ENCODE measurements at regions not wholly inside any gene's neighbourhood (a gene's known extent, or its start where the extent isn't known, plus 50 kb on each side); places are given as distances from the start of the nearest gene placed in this dataset.
A peak's percentile ranks its signal among the peaks of the same experiment; 100 is the strongest.

- H3K27me3 ChIP-seq (ENCODE audit: control insufficient read depth, insufficient read depth, low read length), result no peaks in the 10 kb centered on the region
- H3K4me2 ChIP-seq (ENCODE audit: extremely low read depth, insufficient read depth, low read length), result no peak overlapping the region
- H3K4me1 ChIP-seq (ENCODE audit: control insufficient read depth, extremely low read depth, insufficient read depth, low read length), result no peaks in the 10 kb centered on the region
- H4K20me1 ChIP-seq (ENCODE audit: control insufficient read depth, extremely low read depth, insufficient read depth, low read length), result no peaks in the 10 kb centered on the region
- TF ChIP-seq EZH2 (IDR thresholded peaks at IDR 0.05; ENCODE audit: low read length, missing control alignments), result no peak
- TF ChIP-seq CTCF (conservative IDR thresholded peaks at IDR 0.05 in 1 of 2, IDR thresholded peaks at IDR 0.05 in 1 of 2; ENCODE audit: low read depth in 1 of 2, low read length in 2 of 2), result no peak
- H3K9me3 ChIP-seq (ENCODE audit: control insufficient read depth, insufficient read depth, low read depth, low read length), result no peaks in the 10 kb centered on the region
- H3K9ac ChIP-seq (ENCODE audit: insufficient read depth, low read length), result no peak overlapping the region
- H3K27ac ChIP-seq (ENCODE audit: insufficient read depth, low read length), result no peak overlapping the region
- no peak overlapping the region for H3K4me3 ChIP-seq (replicated peaks in 1 of 4; ENCODE audit: control extremely low read depth in 1 of 4, insufficient read depth in 1 of 4, low read depth in 3 of 4, low read length in 4 of 4)
- DNase-seq (ENCODE audit: low read depth in 2 of 2), result no peak
- H2AFZ ChIP-seq (ENCODE audit: low read length), result no peak overlapping the region
- no peaks in the 10 kb centered on the region for H3K36me3 ChIP-seq (ENCODE audit: control insufficient read depth, insufficient read depth, low read length)
- H3K79me2 ChIP-seq (ENCODE audit: control insufficient read depth, insufficient read depth, low read length), result no peaks in the 10 kb centered on the region
Observed at GRCh38 chr18:64208516-64208915, 59.6 kb upstream of the LINC00305 start.

- no peaks in the 10 kb centered on the region for H4K20me1 ChIP-seq (ENCODE audit: control insufficient read depth, extremely low read depth, insufficient read depth, low read length)
- H3K27ac ChIP-seq (ENCODE audit: insufficient read depth, low read length), result no peak overlapping the region
- H3K9ac ChIP-seq (ENCODE audit: insufficient read depth, low read length), result no peak overlapping the region
- H3K4me1 ChIP-seq (ENCODE audit: control insufficient read depth, extremely low read depth, insufficient read depth, low read length), result no peaks in the 10 kb centered on the region
- H3K4me3 ChIP-seq (replicated peaks in 1 of 4; ENCODE audit: control extremely low read depth in 1 of 4, insufficient read depth in 1 of 4, low read depth in 3 of 4, low read length in 4 of 4), result peak overlapping the region in 2 of 4 experiments; percentile 4 to 30
- no peaks in the 10 kb centered on the region for H3K27me3 ChIP-seq (ENCODE audit: control insufficient read depth, insufficient read depth, low read length)
- H3K79me2 ChIP-seq (ENCODE audit: control insufficient read depth, insufficient read depth, low read length), result no peaks in the 10 kb centered on the region
- no peaks in the 10 kb centered on the region for H3K9me3 ChIP-seq (ENCODE audit: control insufficient read depth, insufficient read depth, low read depth, low read length)
- TF ChIP-seq CTCF (conservative IDR thresholded peaks at IDR 0.05 in 1 of 2, IDR thresholded peaks at IDR 0.05 in 1 of 2; ENCODE audit: low read depth in 1 of 2, low read length in 2 of 2), result no peak
- no peak for TF ChIP-seq EZH2 (IDR thresholded peaks at IDR 0.05; ENCODE audit: low read length, missing control alignments)
- H3K4me2 ChIP-seq (ENCODE audit: extremely low read depth, insufficient read depth, low read length), result peak overlapping the region; percentile 35
- H3K36me3 ChIP-seq (ENCODE audit: control insufficient read depth, insufficient read depth, low read length), result no peaks in the 10 kb centered on the region
- no peak overlapping the region for H2AFZ ChIP-seq (ENCODE audit: low read length)
- DNase-seq (ENCODE audit: low read depth in 2 of 2), result no peak
Observed at GRCh38 chr18:64207820-64208219, 58.9 kb upstream of the LINC00305 start.

- Histone ChIP-seq H2AFZ (ENCODE audit: low read length) (no peak overlapping the region), H3K9ac (ENCODE audit: insufficient read depth, low read length) (no peak overlapping the region), H4K20me1 (ENCODE audit: control insufficient read depth, extremely low read depth, insufficient read depth, low read length) (no peaks in the 10 kb centered on the region), H3K27me3 (ENCODE audit: control insufficient read depth, insufficient read depth, low read length) (no peaks in the 10 kb centered on the region), H3K4me1 (ENCODE audit: control insufficient read depth, extremely low read depth, insufficient read depth, low read length) (no peaks in the 10 kb centered on the region), H3K4me3 (replicated peaks in 1 of 4; ENCODE audit: control extremely low read depth in 1 of 4, insufficient read depth in 1 of 4, low read depth in 3 of 4, low read length in 4 of 4) (no peak overlapping the region), H3K79me2 (ENCODE audit: control insufficient read depth, insufficient read depth, low read length) (no peaks in the 10 kb centered on the region), H3K9me3 (ENCODE audit: control insufficient read depth, insufficient read depth, low read depth, low read length) (no peaks in the 10 kb centered on the region), H3K4me2 (ENCODE audit: extremely low read depth, insufficient read depth, low read length) (no peak overlapping the region), H3K36me3 (ENCODE audit: control insufficient read depth, insufficient read depth, low read length) (no peaks in the 10 kb centered on the region), H3K27ac (ENCODE audit: insufficient read depth, low read length) (no peak overlapping the region)
- no peak for TF ChIP-seq CTCF (conservative IDR thresholded peaks at IDR 0.05 in 1 of 2, IDR thresholded peaks at IDR 0.05 in 1 of 2; ENCODE audit: low read depth in 1 of 2, low read length in 2 of 2)
- TF ChIP-seq EZH2 (IDR thresholded peaks at IDR 0.05; ENCODE audit: low read length, missing control alignments), result no peak
- no peak for DNase-seq (ENCODE audit: low read depth in 2 of 2)
Observed at GRCh38 chr18:64203295-64203694, 54.4 kb upstream of the LINC00305 start.

All from fibroblast of lung (primary cell).